Heart left ventricle (tissue), 16 donors: ENCODE measurements at regions not wholly inside any gene's neighbourhood (a gene's known extent, or its start where the extent isn't known, plus 50 kb on each side); places are given as distances from the start of the nearest gene placed in this dataset.

Experiments used
- ATAC-seq, 4 donors: fragments of 200-7000 bp; cut with Tn5 transposase; one replicate each; pipeline ENCODE4 v1.9.1; 2020 to 2022; ENCODE audit warnings: moderate library complexity in 4 of 4, mild to moderate bottlenecking in 3 of 4, moderate number of reproducible peaks in 1 of 4
- DNase-seq, 5 donors: peaks; one replicate each; pipeline ENCODE4 v3.0.0-alpha.2; 2020
- H3K27ac ChIP-seq, 12 donors: fragments of 200-600 bp; sonication (generic) in 4 of 12; one replicate each; pipeline versions ENCODE4 v1.5.0 to v1.8.0; 2016 to 2022; ENCODE audit warnings: mild to moderate bottlenecking in 2 of 12
- H3K27me3 ChIP-seq, 9 donors: fragments of 200-600 bp; sonication (generic) in 2 of 9; one replicate each; pipeline versions ENCODE4 v1.5.1 to v1.8.0; 2016 to 2022; ENCODE audit warnings: mild to moderate bottlenecking in 3 of 9
- H3K36me3 ChIP-seq, 9 donors: fragments of 200-600 bp; sonication (generic) in 2 of 9; one replicate each; pipeline versions ENCODE4 v1.5.0 to v1.8.0; 2018 to 2022; ENCODE audit warnings: mild to moderate bottlenecking in 2 of 9
- H3K4me1 ChIP-seq, 12 donors: fragments of 200-600 bp; sonication (generic) in 4 of 12; one replicate each; pipeline versions ENCODE4 v1.5.0 to v1.8.0; 2016 to 2022; ENCODE audit warnings: mild to moderate bottlenecking in 3 of 12
- H3K4me3 ChIP-seq, 12 donors: fragments of 200-600 bp; sonication (generic) in 4 of 12; one replicate each; pipeline versions ENCODE4 v1.5.0 to v1.8.0; 2017 to 2022; ENCODE audit warnings: mild to moderate bottlenecking in 9 of 12, moderate library complexity in 4 of 12
- H3K9me3 ChIP-seq, 12 donors: fragments of 200-600 bp; sonication (generic) in 4 of 12; one replicate each; pipeline versions ENCODE4 v1.5.0 to v1.8.0; 2016 to 2022; ENCODE audit warnings: mild to moderate bottlenecking in 1 of 12
- POLR2A ChIP-seq, 2 donors: fragments of 450-650 bp; IDR thresholded peaks; one replicate each; pipeline ENCODE4 v1.6.1; 2017; ENCODE audit warnings: antibody characterized with exemption in 2 of 2, mild to moderate bottlenecking in 2 of 2, moderate library complexity in 2 of 2
- WGBS, 4 donors: extraction: QIAGEN DNeasy Blood & Tissue Kit in 2 of 4; methylation state at CpG; one replicate each; pipeline versions ENCODE4 v1.1.5 to v1.1.7; 2013 to 2018; 5-methylcytosine and 5-hydroxymethylcytosine counted together
- intact Hi-C, 10 donors: fragments of 100-400 bp; cut with DNase I; formaldehyde crosslinking; loops; one replicate each; pipeline versions ENCODE4 v1.11.1 to v1.14.2; 2022
- TF ChIP-seq, protein P1 (sequence below), 12 donors: fragments of 200-600 bp; sonication (generic) in 4 of 12; IDR thresholded peaks; one replicate each; pipeline versions ENCODE4 v1.5.0 to v1.8.0; 2018 to 2022; ENCODE audit warnings: antibody characterized with exemption in 12 of 12, mild to moderate bottlenecking in 5 of 12
- donor health status: ischemic (EF 13 %, LVEDD 7.1; RV severe dilation, severe dysfunction).
- donor health status: healthy with polysubstance abuse.
- donor health status: DM: no; HTN: yes; CAD: no.
- donor health status: DM: no; HTN: no; CAD: no.
- donor health status: ischemic (EF 25% LVEDD 6.9; RV normal size, moderate dysfunction).
- donor health status: ischemic (EF 25% LVEDD 5.7; RV mildly dilated, moderate dysfunction).
- donor health status: healthy.
- donor health status: DM: yes; HTN: yes; CAD: no.
- donor health status: ischemic (EF 35%, LVEDD 5.7; RV mildly dilated, moderate dysfunction).
- donor health status: nonischemic (EF 11% LVEDD 7.7; RV severe dilation, severe dysfunction).
- donor health status: DM: yes; HTN: yes; CAD: no.
- donor health status: PGD.
- donor health status: ischemic (EF 29% LVEDD 5.4; RV normal size, mild dysfunction).
- donor health status: nonischemic (EF 23%, LVEDD 6.1; RV moderate dilation, normal function).

DNA sequence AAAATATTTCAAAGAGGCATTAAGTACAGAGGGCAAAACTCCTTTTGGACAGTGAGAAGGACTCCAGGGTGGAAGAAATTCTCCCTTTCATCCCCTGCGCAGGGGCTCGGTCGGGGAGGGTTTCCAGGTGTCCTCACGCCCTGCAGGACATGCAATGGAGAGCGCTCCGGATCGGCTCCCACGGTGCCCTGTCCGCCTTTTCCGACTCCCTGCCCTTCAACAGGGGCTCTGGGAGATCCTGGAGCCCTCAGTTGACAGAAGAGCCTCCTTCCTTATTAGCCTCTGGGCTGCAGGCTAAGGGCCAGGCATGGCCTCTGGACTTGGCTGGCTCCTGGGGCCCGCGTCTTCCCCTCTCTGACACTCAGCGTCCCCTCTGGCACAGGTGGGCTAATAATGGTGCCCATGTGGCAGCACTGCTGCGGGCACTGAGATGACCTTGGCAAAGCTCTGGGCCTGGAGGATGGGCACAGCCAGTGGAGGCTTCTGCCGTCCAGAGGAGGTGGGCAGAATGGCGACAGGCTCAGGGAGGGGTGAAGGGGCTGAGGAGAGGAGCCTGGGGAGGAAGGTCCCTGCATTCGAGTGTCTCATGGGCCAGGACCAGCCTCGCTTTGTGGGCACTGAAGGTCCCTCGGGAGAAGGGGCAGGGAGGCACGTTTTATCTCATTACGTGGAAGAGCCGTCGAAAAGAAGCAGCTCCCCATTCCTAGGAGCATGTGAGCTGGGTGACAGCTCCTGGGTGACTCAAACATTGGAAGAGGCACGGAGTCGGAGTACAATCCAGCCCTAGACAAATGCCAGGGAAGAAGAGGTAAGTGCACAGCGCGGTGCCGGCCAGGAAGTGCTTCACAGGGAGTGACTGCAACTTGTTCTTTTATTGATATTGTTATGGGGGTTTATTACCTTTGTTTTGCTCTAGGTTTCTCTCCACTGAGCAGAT is 161.7 kb downstream of the IRF8 start:
- no peaks in the 10 kb centered on the region for H3K9me3 ChIP-seq
- peaks cover 0 to 36% (median 16%) of the 10 kb centered on the region in 12 donors for H3K4me1 ChIP-seq
- no peaks in the 10 kb centered on the region for H3K36me3 ChIP-seq
- TF ChIP-seq, protein P1, sequence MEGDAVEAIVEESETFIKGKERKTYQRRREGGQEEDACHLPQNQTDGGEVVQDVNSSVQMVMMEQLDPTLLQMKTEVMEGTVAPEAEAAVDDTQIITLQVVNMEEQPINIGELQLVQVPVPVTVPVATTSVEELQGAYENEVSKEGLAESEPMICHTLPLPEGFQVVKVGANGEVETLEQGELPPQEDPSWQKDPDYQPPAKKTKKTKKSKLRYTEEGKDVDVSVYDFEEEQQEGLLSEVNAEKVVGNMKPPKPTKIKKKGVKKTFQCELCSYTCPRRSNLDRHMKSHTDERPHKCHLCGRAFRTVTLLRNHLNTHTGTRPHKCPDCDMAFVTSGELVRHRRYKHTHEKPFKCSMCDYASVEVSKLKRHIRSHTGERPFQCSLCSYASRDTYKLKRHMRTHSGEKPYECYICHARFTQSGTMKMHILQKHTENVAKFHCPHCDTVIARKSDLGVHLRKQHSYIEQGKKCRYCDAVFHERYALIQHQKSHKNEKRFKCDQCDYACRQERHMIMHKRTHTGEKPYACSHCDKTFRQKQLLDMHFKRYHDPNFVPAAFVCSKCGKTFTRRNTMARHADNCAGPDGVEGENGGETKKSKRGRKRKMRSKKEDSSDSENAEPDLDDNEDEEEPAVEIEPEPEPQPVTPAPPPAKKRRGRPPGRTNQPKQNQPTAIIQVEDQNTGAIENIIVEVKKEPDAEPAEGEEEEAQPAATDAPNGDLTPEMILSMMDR (IDR thresholded peaks at IDR 0.05), result no peak
- TF ChIP-seq POLR2A (IDR thresholded peaks at IDR 0.05), result no peak
- ATAC-seq, result peak in 1 of 4 donors; percentile 16
- no peak for DNase-seq
- intact Hi-C loops, result no loop called here
- WGBS, 4 donors, result 75 to 81% (median 77%) methylated on average over 26 to 28 of the region's 28 CpGs
- peaks cover 0 to 6% (median 0%) of the 10 kb centered on the region in 9 donors for H3K27me3 ChIP-seq
- H3K4me3 ChIP-seq, result no peak overlapping the region
- peak overlapping the region in 11 of 12 donors; percentile 36 to 82 (median 67) for H3K27ac ChIP-seq

DNA sequence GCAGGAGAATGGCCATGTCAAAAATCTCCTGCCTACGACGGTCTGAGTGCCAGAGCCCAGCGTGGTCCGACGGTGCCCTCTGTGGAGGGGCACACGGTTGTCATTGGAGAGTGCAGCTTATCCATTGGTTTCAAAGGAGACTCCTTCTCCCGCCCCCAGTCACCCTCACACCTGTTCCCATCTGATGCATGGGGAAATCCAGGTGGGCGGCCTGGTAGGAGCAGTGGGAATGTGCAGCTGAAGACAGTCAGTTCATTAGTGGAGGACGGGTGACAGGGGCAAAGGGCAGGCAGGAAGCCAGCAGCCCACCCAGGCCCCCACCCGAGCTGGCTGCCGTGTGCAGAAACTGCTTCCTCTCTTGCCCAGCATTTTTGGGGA is 162.3 kb downstream of the IRF8 start:
- peak overlapping the region in 10 of 12 donors; percentile 43 to 82 (median 70) for H3K27ac ChIP-seq
- WGBS, 4 donors, result 69 to 78% (median 73%) methylated on average over 11 of the region's 11 CpGs

DNA sequence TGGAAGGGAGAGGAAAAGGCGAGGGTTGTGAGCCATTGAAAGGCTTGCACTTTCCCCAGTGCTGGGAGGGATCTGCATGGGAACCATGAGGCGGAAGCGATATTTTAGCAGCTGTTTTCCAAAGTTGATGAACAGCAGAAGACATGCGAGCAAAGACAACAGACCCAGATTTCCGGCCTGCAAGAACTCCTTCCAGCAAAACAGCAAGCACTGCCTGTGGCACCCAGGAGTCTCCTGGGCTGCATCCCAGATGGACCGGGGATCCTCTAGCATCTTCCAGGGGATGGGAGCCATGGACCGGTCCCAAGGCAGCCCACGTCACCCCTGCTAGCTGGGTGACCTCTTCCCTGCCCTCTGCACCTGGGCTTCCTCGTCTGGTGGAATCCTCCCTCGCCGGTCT is 162.8 kb downstream of the IRF8 start:
- DNase-seq (peak in 3 of 5 donors; percentile 29 to 51 (median 31)), ATAC-seq (peak in 1 of 4 donors; percentile 21)
- 47 to 58% (median 53%) methylated on average over 11 of the region's 11 CpGs for WGBS, 4 donors
- TF ChIP-seq, protein P1 (IDR thresholded peaks at IDR 0.05), result no peak
- no peak for TF ChIP-seq POLR2A (IDR thresholded peaks at IDR 0.05)
- no peaks in the 10 kb centered on the region for H3K9me3 ChIP-seq
- intact Hi-C loops, result no loop called here
- H3K27me3 ChIP-seq, result peaks cover 0 to 8% (median 0%) of the 10 kb centered on the region in 9 donors
- H3K4me1 ChIP-seq, result peaks cover 0 to 36% (median 16%) of the 10 kb centered on the region in 12 donors
- peak overlapping the region in 10 of 12 donors; percentile 15 to 82 (median 70) for H3K27ac ChIP-seq
- H3K36me3 ChIP-seq, result no peaks in the 10 kb centered on the region
- H3K4me3 ChIP-seq, result no peak overlapping the region

More for the DNA sequence above, 162.3 kb downstream of the IRF8 start:
- peaks cover 0 to 36% (median 16%) of the 10 kb centered on the region in 12 donors for H3K4me1 ChIP-seq
- intact Hi-C loops, result no loop called here
- ATAC-seq (no peak), DNase-seq (no peak)
- peaks cover 0 to 6% (median 0%) of the 10 kb centered on the region in 9 donors for H3K27me3 ChIP-seq
- H3K9me3 ChIP-seq, result no peaks in the 10 kb centered on the region
- TF ChIP-seq, protein P1 (IDR thresholded peaks at IDR 0.05), result no peak
- no peak for TF ChIP-seq POLR2A (IDR thresholded peaks at IDR 0.05)
- H3K4me3 ChIP-seq, result no peak overlapping the region
- H3K36me3 ChIP-seq, result no peaks in the 10 kb centered on the region

DNA sequence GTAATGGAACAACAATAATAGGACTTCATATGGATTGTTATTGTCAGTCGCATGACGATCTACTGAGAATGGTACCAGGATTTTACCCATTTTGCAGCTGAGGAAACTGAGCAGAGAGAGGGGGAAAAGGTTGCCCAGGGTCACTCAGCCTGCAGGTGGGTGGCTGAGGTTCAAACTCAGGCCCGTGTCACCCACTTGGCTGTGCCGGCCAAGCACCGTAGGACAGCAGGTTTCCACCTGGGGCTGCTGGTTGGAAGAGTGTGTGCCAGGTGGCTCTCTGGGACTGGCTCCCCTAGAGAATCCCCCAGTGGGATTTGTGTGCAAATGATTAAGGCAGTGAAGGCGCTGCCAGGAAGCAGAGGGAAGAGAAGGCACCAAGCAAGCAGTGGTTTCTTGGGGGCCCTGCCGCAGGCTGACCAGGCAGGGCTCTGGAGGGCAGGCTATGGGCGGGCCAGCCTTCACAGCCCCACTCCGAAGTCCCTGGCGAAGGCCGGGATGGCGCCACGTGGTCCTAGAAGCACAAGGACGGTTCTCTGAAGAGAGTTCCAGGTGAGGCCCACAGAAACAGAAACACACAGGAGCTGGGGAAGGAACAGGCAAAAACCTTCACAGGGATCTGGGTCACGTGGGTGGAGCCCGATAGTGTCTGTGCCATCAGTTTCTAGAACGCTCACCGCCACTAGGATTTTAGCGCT is 163.5 kb downstream of the IRF8 start:
- 92 to 94% (median 93%) methylated on average over 19 of the region's 19 CpGs for WGBS, 4 donors
- Histone ChIP-seq H3K36me3 (no peaks in the 10 kb centered on the region), H3K27ac (peak overlapping the region in 8 of 12 donors; percentile 15 to 82 (median 68)), H3K4me3 (no peak overlapping the region), H3K4me1 (peaks cover 0 to 36% (median 16%) of the 10 kb centered on the region in 12 donors), H3K9me3 (no peaks in the 10 kb centered on the region), H3K27me3 (peaks cover 0 to 15% (median 0%) of the 10 kb centered on the region in 9 donors)
- no peak for DNase-seq
- TF ChIP-seq, protein P1 (IDR thresholded peaks at IDR 0.05), result no peak
- no peak for TF ChIP-seq POLR2A (IDR thresholded peaks at IDR 0.05)
- ATAC-seq, result no peak
- intact Hi-C loops, result no loop called here
